ENCODE measurements at regions not wholly inside any gene's neighbourhood (a gene's known extent, or its start where the extent isn't known, plus 50 kb on each side); places are given as distances from the start of the nearest gene placed in this dataset.
A peak's percentile ranks its signal among the peaks of the same experiment; 100 is the strongest.

- intact Hi-C loops (cut with DNase I), result no loop called here
- no peak for DNase-seq
These were observed 176.7 kb downstream of the GPAM start for GRCh38 chr10:112006831-112007230.

DNA sequence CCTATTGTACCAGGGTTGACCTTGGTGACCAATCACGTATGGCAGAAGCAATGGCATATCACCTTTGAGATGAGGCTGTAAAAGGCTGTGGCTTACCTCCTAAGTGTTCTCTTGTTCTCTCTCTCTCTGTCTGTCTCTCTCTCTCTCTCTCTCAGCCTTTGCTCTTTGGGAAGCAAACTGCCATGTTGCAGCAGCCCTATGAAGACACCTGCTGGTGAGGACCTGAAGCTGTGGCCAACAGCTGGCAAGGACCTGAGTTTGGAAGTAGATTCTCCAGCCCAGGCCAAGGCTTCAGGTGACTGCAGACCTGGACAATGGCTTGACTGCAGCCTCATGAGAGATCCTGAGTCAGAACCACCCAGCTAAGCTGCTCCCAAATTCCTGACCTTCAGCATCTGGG lies 161.4 kb downstream of the GPAM start:
- intact Hi-C loops (cut with DNase I), result no loop called here

DNA sequence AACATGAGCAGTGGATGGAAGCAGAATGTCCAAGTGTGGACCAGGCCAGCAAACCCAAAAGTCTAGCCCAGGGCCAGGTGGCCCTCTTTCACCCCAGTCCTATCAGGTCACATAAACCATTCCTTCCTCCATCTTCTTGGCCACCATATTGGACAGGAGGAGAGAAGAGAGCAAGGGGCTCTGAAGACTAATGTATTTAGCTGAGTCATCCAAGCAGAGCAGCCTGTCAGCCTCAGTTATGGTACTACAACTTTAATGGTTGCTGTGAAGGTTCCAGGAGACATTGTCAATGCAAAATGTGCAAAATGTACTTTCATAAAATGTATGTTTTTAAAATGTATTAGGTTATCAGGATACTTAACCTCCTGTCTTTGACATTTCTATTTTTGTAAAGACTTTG lies 159.5 kb downstream of the GPAM start:
- intact Hi-C loops (cut with DNase I), result no loop called here
- no peak for DNase-seq

More for the DNA sequence above, 161.4 kb downstream of the GPAM start:
- DNase-seq, result no peak

GRCh38 chr10:112025228-112025627 lies 158.3 kb downstream of the GPAM start:
- intact Hi-C loops (cut with DNase I), result no loop called here
- no peak for DNase-seq

- no peak for DNase-seq
- intact Hi-C loops (cut with DNase I), result no loop called here
These were observed 157.1 kb downstream of the GPAM start for GRCh38 chr10:112026438-112026837.

- DNase-seq, result no peak
- intact Hi-C loops (cut with DNase I), result no loop called here
These were observed 155.8 kb downstream of the GPAM start for GRCh38 chr10:112027731-112028280.

- no peak for DNase-seq
- intact Hi-C loops (cut with DNase I), result no loop called here
These were observed 153.1 kb downstream of the GPAM start for GRCh38 chr10:112030431-112030830.

GRCh38 chr10:112039823-112040222 lies 143.7 kb downstream of the GPAM start:
- DNase-seq, result no peak
- intact Hi-C loops (cut with DNase I), result no loop called here

- no peak for DNase-seq
- intact Hi-C loops (cut with DNase I), result no loop called here
These were observed 142.9 kb downstream of the GPAM start for GRCh38 chr10:112040696-112041095.

GRCh38 chr10:112045938-112046337 lies 137.6 kb downstream of the GPAM start:
- DNase-seq, result no peak
- intact Hi-C loops (cut with DNase I), result no loop called here

DNA sequence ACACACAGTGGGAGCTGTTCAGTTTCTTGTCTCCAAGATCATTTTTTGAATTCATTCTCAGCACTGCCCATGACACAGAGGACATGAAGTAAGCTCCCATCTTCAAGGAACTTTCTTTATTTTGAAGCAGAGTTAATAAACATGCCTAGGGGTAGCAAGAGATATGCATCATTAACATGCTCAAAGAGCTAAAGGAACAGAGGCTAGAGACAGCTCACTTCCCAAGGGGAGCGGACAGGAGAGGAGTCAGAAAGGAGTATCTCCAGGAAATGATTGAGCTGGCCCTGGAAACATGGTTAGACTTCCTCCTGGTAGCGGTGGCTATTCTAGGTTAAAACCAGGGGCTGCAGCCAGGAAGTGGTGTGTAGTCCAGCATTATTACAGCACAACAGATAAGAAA lies 135.9 kb downstream of the GPAM start:
- DNase-seq, result no peak
- intact Hi-C loops (cut with DNase I), result no loop called here

DNA sequence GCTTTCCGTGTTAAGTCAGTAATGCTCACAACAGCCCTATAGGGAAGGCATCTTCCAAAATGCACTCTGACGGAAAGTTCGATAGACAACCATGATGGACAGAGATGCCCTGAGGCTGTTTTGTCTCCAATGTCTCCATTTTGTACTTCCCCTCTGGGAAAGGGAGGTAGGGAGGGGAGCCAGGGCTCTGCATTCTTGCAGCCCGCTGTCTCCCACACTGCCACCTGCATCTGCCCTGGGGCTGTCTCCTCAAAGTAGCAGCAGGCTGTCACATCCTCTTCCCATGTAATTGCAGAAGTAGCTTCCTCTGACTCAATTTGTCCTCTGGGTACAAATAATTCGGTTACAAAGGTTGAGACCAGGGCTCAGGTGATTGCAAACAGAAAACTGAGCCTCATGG lies 131.4 kb downstream of the GPAM start:
- intact Hi-C loops (cut with DNase I), result no loop called here
- no peak for DNase-seq

DNA sequence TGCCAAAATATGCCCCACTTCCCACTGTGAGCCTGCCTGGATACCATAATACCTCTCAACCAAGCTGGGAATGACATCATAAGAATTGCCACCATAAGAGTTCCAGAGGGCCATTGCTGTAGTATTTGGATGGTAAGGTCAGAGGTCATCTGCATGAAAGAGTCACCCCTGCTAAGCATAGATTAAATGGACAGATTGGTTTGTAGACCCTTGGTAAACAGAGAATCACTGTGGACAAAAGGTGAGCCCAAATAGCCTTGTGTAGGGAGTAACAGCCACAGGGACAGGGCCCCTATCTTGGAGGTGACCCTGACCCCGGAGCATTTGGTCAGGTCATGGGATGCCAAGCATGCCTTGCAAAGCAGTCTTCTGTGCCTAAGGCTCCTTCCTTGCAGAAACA lies 129.7 kb downstream of the GPAM start:
- no peak for DNase-seq
- intact Hi-C loops (cut with DNase I), result no loop called here

GRCh38 chr10:112054516-112054915 lies 129.0 kb downstream of the GPAM start:
- intact Hi-C loops (cut with DNase I), result no loop called here
- no peak for DNase-seq

GRCh38 chr10:112057072-112057471 lies 126.5 kb downstream of the GPAM start:
- intact Hi-C loops (cut with DNase I), result no loop called here
- no peak for DNase-seq

DNA sequence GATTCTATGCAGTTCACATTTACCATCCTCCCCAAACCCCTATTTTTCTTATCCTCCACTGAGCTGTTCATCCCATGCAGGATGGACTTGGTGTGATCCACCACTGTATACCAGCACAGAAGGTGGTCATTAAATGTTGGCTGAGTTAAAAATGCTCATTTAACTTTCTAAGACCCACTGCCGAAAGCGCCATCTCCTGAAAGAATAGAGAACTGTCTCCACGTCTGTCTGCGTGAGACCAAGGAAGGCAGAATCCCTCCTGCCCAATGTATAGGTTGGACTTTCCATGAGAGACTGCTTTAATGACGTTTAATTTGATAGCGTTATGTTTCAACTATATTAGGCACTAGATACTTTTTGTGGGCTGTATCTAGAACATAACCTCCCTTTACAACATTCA lies 124.3 kb downstream of the GPAM start:
- intact Hi-C loops (cut with DNase I), result no loop called here
- DNase-seq, result no peak

DNA sequence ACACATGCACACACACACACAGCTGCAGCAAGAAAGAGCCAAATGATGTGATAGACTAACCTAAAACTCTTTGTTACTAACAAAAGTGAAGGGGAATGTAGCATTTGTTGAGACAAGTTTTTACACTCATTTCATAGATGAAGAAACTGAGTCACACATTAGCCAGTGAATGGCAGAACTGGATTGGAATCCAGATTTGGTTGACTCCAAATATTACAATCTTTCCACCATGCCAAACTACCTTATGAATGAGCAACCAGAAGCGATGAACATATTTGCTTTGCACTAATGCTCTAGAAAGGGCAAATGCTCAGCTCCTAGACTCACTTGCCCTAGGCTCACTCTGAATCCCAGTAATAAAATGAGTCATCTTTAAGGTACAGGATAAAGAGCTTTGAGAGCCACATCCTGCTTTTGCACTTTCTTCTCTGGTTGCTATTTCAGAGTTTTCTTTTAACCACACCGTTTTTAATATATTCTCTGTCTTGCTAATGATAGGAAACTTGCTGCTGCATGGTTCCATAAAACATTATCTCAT lies 111.9 kb downstream of the GPAM start:
- intact Hi-C loops (cut with DNase I), result no loop called here
- no peak for DNase-seq

GRCh38 chr10:112078003-112078402 lies 105.6 kb downstream of the GPAM start:
- intact Hi-C loops (cut with DNase I), result no loop called here
- no peak for DNase-seq

- no peak for DNase-seq
These were observed 103.3 kb downstream of the GPAM start for GRCh38 chr10:112080231-112080630.

GRCh38 chr10:112082120-112082519 lies 101.4 kb downstream of the GPAM start:
- peak in 1 of 42 donors; percentile 1 for DNase-seq
- intact Hi-C loops (cut with DNase I), result no loop called here

More at GRCh38 chr10:112080231-112080630, 103.3 kb downstream of the GPAM start:
- intact Hi-C loops (cut with DNase I), result no loop called here

GRCh38 chr10:112083472-112083871 lies 100.1 kb downstream of the GPAM start:
- no peak for DNase-seq
- intact Hi-C loops (cut with DNase I), result no loop called here
